GM19328 (cell line): ENCODE measurements at regions not wholly inside any gene's neighbourhood (a gene's known extent, or its start where the extent isn't known, plus 50 kb on each side); places are given as distances from the start of the nearest gene placed in this dataset.
"Not testable (repeated sequence)": the region's sequence is repeated elsewhere in the genome, so short reads cannot be mapped to it uniquely, and the experiment has no call there.

ENCODE experiments used
- ATAC-seq: cut with Tn5 transposase; IDR thresholded peaks from one replicate; pipeline ENCODE4 v1.9.1; 2021; ENCODE audit warnings: mild to moderate bottlenecking, moderate library complexity; ENCODE audit not compliant: unreplicated experiment

DNA sequence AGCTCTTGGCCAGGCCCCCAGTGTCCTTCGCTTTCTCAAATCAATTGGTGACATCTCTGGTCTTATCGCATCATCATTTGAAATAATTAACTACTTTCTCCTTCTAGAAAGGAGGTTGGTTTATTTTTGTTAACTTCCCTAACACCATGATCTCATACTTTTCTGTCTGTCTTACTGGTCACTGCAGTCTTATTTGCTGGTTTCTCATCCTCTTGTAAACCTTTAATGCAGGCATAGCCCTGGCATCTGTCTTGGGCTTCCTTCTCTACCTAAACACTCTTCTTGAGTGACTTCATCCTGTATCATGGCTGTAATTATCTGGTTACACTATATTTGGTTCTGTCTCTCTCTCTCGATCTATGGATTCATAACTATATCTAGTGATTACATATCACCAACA, 152.8 kb downstream of the CYSLTR2 start:
- ATAC-seq, result no peak

DNA sequence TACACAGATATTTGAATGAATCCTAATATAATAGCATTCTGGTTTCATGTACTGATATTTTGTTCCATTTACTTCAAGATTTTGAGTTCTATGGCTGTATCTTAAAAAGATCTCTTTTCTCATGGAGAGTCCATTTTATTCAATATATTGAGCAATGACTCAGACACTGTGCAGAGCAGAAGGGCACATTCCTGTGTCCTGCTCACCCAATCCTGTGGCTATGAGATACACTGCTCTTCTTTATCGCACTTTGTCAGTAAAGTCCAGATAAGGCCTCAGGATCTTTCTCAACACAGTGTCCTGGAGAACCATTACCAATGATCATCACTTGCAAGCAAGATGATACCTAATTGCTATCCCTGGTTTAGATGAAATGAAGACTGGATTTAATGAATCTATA, 155.0 kb downstream of the CYSLTR2 start:
- ATAC-seq, result no peak

DNA sequence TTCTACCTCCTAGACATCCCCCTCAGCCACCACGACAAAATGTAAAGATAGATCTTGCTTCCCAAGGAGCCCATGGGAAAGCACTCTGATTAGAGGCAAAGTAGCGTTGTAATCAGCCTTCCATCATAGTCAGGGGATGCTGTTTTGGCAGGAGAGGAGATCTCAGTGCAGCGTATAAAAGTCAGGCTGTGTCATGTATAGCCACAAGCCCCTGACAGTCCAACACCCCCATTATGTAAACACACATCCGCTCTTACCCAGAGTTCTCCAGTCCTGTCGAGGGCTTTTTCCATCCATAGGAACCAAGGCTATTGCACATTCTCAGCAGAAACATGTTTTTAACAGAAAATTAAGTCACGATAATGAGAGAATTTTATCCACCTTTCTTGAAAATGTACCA, 156.3 kb downstream of the CYSLTR2 start:
- no peak for ATAC-seq

DNA sequence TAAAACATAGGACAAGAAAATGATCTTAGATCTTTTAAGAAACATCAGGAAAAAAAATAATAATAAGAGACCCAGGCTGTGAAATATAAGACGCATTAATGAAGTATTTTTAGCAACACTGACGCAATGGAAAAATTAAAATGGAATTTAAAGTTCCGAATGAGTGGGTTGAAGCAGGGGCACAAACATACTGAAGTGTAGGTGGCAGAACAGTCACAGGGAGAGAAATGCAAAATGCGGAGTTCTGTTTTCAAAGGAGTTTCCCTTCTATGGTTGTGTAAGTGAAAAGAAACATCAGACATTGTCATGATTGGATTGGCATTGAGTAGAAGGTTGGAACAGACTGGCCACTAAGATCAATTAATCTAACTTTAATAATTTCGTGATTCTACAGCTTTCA, 159.8 kb downstream of the CYSLTR2 start:
- no peak for ATAC-seq

DNA sequence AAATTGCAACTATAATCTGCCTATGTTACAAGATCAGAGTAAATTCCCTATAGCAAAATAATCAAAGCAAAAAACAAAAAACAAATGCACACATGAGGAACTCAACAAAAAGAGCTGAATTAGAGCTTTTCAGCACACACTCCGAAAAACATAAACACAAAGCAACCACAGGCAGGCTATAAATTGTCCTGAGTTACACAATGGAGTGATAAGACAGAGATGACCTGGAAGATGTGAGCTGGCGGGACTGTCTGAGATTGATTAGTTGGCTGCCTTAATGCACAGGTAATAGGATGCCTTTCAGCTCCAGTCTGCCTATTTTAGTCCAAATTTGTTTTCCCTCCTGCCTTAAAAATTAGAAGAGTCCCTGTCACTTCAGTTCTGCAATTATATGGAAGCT, 159.0 kb upstream of the FNDC3A start:
- ATAC-seq, result no peak

DNA sequence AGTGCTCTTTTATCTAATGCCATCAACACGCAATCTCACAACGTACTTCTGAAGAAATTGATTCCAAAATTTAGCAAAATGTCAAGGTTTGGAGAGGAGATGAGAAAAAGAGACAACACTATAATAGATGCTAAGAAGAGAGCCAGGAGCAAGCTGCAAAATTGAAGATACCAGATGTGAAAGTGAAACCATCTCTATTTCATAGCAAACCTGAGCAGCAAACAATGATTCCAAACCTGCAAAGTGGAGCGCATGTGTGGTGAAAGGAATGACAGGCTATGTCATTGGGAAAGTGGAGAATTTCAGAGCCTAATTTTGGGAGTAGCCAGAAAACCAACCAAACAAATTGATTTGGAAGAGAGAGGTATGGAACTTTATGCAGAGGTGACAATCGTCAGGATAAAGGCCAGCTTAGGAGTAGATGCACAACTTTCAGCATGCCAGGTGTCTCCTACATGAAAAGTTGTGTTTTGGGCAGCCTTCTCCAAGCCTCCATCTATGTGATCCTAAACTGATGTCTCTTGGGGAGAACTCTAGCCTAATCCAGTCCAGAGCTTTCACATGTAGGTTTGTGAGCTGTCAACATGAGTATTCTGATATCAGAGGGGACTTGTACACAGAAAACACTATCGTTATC, 158.4 kb upstream of the FNDC3A start:
- ATAC-seq, result no peak

DNA sequence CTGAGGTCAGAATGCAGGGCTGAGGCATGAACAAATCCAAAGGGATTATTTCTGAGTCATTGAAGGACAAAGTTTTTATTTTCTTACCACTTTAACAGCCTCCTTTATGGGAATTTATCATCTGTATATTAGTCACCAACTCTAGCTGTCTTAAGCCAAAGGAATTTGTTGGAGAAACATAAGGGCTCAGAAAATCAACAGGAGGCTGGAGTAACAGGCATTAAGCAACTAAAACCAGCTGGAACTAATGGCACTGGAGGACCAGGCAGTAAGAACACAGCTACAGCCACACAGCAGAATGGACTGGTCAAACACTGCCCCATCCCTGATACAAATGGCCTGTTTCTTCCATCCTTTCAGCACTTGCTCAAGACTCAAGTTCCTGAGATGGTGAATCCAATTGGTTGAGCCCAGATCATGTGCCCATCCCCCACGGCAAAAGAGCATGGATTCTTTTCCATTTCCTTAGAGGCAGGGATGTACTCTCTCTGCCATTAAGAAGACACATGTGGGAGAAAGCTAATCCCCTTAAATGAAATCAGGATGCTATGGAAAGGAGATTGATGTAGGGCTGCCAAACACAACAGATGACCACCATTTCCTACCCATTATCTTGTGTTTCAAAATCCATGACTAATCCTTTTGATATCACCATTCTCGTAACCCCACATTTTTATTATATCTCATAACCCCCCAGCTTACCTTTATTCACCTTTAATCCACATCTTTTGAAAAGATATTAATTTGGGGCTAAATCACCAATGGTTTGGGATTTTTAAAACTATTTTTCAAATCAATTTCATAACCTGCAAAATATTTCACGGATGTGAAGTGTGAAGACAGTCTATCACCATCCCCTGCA, 157.0 kb upstream of the FNDC3A start:
- ATAC-seq, result no peak

DNA sequence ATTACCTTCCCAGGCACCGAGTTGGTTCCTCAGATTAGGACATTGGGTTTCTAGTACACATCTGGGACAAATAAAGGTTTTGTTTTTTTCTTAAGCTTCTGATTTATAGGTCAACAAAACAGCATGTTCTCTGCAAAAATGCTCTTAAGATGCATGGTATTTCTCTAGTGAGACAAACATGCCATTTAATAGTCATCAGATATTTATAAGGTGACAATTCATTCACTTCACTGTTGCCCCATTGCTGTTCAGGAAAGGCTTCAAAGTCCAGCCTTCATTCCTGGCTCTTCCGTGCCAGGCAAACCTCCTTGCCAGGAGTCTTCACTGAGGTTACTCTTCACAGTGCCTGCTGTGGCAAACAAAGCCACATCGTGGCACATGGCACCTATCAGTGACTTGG, 156.3 kb upstream of the FNDC3A start:
- no peak for ATAC-seq

DNA sequence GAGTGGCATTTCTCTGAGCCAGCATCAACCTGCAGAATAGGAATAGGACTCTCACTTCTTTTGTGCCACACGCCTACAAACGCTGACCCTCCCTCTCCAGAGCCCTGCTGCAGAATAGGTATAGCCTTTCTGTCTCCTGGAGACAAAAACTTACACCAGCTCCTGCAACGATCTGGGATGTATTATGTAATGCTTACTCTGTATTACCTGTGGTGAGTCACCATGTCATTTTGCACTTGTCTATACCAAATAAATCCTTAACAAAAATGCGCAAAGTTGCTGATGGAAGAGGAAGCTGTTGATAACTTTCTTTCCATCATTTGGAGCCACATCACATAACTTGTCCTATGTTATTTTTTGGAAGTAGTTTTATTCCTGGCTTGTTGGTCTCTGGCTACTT, 155.8 kb upstream of the FNDC3A start:
- ATAC-seq, result no peak

DNA sequence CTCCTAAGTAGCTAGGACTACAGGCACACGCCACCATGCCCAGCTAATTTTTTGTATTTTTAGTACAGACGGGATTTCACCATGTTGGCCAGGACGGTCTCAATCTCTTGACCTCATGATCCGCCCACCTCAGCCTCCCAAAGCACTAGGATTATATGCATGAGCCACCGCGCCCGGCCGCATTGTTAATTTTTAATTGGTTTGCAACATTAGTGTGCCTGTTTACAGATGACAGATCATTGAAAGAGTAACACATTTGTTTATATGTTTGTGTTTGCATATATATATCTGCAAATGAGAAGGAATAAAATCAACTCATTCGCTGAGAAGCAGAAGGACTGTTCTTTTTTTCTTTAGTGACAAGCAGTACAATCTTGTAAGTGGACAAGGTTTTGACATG, 152.2 kb upstream of the FNDC3A start:
- ATAC-seq, result not testable (repeated sequence)

DNA sequence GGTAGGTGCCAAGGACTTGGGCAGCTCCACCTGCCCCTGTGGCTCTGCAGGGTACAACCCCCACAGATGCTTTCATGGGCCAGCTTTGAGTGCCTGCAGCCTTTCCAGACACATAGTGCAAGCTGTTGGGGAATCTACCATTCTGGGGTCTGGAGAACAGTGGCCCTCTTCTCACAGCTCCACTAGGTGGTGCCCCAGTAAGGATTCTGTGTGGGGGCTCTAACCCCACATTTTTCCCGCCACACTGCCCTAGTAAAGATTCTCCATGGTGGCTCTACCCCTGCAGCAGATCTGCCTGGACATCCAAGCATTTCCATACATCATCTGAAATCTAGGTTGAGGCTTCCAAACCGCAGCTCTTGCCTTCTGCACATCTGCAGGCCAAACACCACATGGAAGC, 149.7 kb upstream of the FNDC3A start:
- ATAC-seq, result no peak

DNA sequence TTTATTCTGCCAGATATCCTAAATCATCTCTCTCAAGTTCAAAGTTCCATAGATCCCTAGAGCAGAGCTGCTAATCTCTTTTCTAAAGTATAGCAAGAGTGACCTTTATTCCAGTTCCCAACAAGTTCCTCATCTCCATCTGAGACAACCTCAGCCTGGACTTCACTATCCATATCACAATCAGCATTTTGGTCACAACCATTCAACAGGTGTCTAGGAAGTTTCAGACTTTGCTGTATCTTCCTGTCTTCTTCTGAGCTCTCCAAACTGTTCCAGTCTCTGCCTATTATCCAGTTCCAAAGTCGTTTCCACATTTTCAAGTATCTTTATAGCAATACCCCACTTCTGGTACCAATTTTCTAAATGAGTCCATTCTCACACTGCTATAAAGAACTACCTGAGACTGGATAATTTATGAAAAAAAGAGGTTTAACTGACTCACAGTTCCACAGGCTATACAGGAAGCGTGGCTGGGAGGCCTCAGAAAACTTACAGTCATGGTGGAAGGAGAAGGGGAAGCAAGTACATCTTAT, 148.7 kb upstream of the FNDC3A start:
- not testable (repeated sequence) for ATAC-seq

DNA sequence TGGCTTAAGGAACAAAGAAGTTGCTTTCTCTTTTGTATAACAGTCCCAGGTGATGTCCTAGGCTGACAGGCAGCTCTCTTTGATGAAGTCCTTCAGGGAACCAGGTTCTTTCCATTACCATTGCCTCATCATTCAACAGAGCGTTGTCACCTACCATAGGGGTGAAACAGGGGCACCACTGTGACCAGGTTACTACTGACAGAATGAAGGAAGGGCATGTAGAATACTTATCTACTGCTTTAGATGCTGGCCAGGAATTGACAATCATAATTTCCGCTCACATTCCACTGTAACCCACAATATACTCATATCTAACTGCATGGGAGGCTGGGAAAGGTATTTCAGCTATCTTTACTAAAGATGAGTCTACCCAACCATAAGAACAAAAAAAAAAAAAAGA, 148.0 kb upstream of the FNDC3A start:
- ATAC-seq, result no peak

DNA sequence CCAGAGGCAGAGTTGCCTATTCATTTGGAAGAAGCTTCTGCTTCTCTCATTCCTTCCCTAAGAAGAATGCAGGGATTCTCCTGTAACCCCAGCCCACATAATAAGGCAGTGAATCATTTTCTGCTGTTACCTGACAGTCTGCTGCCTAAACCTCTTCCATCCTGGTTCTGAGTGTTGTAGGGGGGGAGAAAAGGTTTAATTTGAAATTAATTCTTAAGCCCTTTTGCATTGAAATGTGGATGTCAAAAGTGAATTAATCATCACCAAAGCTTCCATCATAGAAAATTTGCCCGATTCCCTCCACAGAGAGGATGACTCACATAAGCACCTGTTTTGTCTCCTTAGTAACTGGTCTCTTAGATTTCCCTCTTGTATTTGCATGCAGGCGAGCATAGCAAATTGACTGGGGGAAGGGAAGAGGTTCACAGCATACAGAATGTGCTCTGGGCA, 146.7 kb upstream of the FNDC3A start:
- ATAC-seq, result no peak

DNA sequence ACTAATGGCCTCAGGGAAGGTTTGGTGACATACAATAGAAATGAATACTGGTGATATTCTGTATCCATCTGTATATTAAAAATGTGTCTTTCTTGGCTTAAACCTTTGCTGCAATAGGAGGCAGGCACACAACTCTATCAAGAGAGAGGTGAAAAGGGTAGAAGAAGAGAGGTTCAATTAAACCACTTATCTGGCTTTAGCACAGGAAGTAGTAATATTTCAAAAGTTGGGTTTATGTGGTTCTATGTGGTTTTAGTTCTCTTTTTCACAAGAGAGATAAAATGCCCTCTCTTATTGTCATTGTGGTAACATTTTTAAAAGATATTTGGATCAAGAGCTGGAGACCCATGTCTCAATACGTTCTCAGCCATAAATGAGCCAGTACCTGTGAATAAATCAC, 146.2 kb upstream of the FNDC3A start:
- ATAC-seq, result no peak

DNA sequence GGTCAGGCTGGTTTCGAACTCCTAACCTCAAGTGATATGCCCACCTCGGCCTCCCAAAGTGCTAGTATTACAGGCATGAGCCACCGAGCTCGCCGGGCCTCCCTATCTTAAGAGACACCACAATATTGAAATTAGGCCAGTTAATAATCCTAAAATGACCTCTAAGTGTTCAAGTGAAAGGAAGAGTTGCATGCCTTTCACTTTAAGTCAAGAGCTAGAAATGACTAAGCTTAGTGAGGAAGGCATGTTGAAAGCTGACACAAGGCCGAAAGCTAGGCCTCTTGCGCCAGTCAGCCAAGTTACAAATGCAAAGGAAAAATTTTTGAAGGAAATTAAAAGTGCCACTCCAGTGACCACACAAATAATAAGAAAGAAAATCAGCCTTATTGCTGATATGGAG, 144.5 kb upstream of the FNDC3A start:
- ATAC-seq, result no peak

DNA sequence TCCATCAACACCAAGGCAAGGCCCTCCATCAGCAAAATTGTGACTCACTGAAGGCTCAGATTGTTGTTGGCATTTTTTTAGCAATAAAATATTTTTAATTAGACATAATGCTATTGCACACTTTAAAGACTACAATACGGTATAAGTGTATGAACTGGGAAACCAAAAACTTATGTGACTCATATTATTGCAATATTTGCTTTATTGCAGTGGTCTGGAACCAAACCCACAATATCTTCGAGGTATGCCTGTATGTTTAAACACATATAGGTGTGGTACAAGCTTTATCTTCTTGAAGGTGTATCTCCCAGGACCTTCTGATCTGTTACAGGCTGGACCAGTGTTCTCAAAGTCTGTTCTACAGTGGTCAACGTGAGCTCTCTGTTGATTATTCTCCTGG, 142.3 kb upstream of the FNDC3A start:
- no peak for ATAC-seq

DNA sequence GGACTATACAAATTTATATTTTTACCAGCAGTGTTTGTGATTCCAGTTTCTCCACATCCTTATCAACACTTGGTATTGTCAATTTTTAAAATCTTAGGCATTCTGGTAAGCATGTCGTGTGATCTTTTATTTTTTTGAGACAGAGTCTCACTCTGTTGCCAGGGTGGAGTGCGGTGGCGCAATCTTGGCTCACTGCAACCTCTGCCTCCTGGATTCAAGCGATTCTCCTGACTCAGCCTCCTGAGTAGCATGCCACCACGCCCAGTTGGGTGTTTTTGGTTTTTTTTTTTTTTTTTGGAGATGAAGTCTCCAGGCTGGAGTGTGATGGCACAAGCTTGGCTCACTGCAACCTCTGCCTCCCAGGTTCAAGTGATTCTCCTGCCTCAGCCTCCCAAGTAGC, 140.4 kb upstream of the FNDC3A start:
- not testable (repeated sequence) for ATAC-seq

DNA sequence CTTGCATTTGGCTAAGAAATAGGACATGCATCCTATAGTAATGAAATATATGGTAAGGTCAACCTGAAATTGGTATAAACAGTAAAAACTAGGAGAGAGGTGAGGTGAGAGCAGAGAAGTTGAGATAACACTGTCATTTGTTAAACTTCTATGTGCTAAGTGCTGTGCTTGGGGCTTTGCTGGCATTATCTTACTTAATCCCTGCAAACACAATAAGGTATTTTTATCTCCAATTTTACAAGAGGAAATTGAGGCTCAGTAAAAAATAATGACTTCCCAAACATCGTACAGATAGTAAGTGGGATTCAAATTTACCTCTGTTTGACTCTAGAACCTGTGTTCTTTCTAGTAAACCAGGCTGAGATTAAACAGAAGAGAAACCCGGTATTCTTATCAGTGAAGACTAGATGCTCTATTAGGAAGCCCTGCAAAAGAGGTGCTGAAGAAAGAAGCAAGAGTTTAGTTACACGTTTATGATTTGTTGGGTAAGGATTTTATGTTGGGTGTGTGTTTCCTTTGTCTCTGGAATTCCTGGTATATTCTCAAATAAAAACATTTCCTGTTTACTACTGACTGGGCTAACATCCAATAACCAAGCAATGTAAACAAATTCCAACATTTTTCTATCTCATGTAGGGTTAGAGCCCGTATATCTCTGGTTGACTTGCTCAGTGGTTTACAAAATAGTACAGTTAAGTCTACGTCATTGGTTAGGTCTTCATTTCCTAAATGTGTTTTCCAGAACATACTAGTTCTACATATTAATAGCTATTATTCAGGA, 137.3 kb upstream of the FNDC3A start:
- no peak for ATAC-seq

DNA sequence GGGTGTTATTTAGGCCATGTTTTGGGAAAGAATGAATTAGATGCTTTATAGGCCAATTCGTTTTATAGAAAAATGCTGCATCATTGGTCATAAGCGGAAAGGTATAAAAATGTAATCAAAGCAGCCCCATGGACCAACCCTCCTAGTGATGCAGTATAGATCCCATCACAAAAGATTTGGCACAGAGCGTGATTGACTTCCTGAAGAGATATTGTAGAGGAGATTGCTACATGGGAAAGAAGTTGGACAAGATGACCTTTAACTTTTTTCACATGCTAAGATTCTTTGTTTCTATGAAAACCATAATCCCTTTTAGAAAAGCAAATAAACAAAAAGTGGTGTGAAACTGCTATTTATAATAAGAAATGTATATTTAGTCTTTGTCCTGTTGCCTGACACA, 136.5 kb upstream of the FNDC3A start:
- no peak for ATAC-seq

DNA sequence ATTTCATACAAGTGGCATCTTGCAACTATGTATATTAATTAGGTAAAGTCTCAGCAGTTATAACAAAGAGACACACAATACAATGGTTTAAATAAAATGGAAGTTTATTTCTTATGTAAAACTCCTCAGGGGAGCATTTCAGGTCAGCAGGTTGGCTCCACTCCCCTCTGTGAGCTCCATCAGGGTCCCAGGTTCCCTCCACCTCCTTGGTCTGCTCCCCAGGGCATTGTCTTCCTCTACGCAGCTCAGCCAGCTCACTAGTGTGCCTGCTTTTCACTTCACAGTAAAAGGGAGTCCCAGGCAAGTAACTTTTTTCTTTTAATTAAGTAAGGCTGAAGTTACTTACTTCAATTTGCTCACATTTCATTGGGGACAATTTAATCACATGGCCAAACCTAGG, 135.3 kb upstream of the FNDC3A start:
- no peak for ATAC-seq

DNA sequence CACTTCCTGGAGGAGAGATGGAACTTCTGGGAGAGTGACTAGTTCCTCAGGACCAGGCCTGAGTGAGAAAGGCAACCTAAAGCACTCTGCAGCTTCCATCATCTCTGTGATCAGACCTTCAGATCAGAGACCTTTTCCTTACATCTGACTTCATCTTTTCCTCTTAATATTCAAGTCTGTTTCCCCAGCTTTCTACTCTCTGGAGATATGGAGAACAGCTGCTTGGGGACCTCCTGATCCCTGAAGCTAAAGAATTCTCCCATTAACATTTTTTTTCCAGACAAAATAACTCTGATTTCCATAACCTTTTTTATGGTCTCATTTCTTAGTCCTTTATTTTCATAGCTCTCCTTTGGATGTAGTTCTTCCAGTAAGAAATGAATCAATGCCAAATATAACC, 133.4 kb upstream of the FNDC3A start:
- ATAC-seq, result no peak
